PC-9 (cell line): ENCODE measurements at regions not wholly inside any gene's neighbourhood (a gene's known extent, or its start where the extent isn't known, plus 50 kb on each side); places are given as distances from the start of the nearest gene placed in this dataset.

Experiments used
- BruUV-seq: library from RNA; stranded (reverse); fragments of 400-500 nt; replicated peaks from 2 replicates; lab custom pipeline; 2021; lab: Mats Ljungman, UMichigan
- CTCF ChIA-PET: fragments of 300-600 bp; sonication (Branson Sonifier 250); formaldehyde crosslinking; loops from one replicate; lab custom pipeline; 2022; ENCODE audit warnings: antibody characterized with exemption; lab: Charles Lee
- POLR2A ChIA-PET: fragments of 300-600 bp; sonication (Branson Sonifier 250); formaldehyde crosslinking; loops from one replicate; lab custom pipeline; 2022; ENCODE audit warnings: antibody characterized with exemption; ENCODE audit not compliant: unreplicated experiment; lab: Charles Lee
- DNase-seq, 2 experiments: peaks; one replicate each; pipeline versions ENCODE4 v3.0.0 to v3.0.0-alpha.2; 2015 to 2022; ENCODE audit warnings: mixed read lengths in 1 of 2
- H2AFZ ChIP-seq: fragments of 200-600 bp; sonication (generic); 2 replicates; pipeline ENCODE4 v1.8.1; 2017; ENCODE audit warnings: antibody characterized with exemption
- H3F3A ChIP-seq: fragments of 200-600 bp; sonication (generic); 2 replicates; pipeline ENCODE4 v1.8.1; 2017; ENCODE audit warnings: antibody characterized with exemption, mild to moderate bottlenecking, low read depth; ENCODE audit not compliant: insufficient read depth
- H3K27ac ChIP-seq: fragments of 200-600 bp; sonication (generic); 2 replicates; pipeline ENCODE4 v1.6.1; 2016; ENCODE audit warnings: mixed run types
- H3K27me3 ChIP-seq: fragments of 200-600 bp; sonication (generic); 2 replicates; pipeline ENCODE4 v1.6.1; 2016; ENCODE audit warnings: low read depth, mixed run types; ENCODE audit not compliant: insufficient read depth
- H3K36me3 ChIP-seq: fragments of 200-600 bp; sonication (generic); 2 replicates; pipeline ENCODE4 v1.6.1; 2016; ENCODE audit warnings: low read depth, mixed run types
- H3K4me1 ChIP-seq: fragments of 200-600 bp; sonication (generic); replicated peaks from 2 replicates; pipeline ENCODE4 v1.6.1; 2016; ENCODE audit warnings: mixed run types; ENCODE audit not compliant: insufficient read depth
- H3K4me2 ChIP-seq: fragments of 200-600 bp; sonication (generic); 2 replicates; pipeline ENCODE4 v1.6.1; 2017; ENCODE audit warnings: mixed run types
- H3K4me3 ChIP-seq: fragments of 200-600 bp; sonication (generic); 2 replicates; pipeline ENCODE4 v1.6.1; 2016; ENCODE audit warnings: mixed run types
- H3K79me2 ChIP-seq: fragments of 200-600 bp; sonication (generic); 2 replicates; pipeline ENCODE4 v1.6.1; 2017; ENCODE audit warnings: low read depth, mixed run types
- H3K9me2 ChIP-seq: fragments of 200-600 bp; sonication (generic); 2 replicates; pipeline ENCODE4 v1.8.1; 2017; ENCODE audit warnings: mild to moderate bottlenecking; ENCODE audit not compliant: insufficient read depth
- H3K9me3 ChIP-seq: fragments of 200-600 bp; sonication (generic); 2 replicates; pipeline ENCODE4 v1.8.1; 2016; ENCODE audit warnings: low read depth; ENCODE audit not compliant: insufficient read depth
- H4K20me1 ChIP-seq: fragments of 200-600 bp; sonication (generic); 2 replicates; pipeline ENCODE4 v1.8.1; 2017; ENCODE audit not compliant: insufficient read depth
- EZH2 ChIP-seq: fragments of 200-600 bp; sonication (generic); IDR thresholded peaks from 2 replicates; pipeline ENCODE4 v1.8.0; 2017; ENCODE audit warnings: antibody characterized with exemption, low read depth
- intact Hi-C: fragments of 100-400 bp; cut with micrococcal nuclease; formaldehyde crosslinking; loops from one replicate; pipeline ENCODE4 v1.10.0; 2022; ENCODE audit not compliant: unreplicated experiment
- TF ChIP-seq, protein P1 (sequence below): fragments of 200-600 bp; sonication (generic); conservative IDR thresholded peaks from 2 replicates; pipeline ENCODE4 v1.6.1; 2017; ENCODE audit warnings: mixed run types, antibody characterized with exemption, mild to moderate bottlenecking, moderate library complexity

DNA sequence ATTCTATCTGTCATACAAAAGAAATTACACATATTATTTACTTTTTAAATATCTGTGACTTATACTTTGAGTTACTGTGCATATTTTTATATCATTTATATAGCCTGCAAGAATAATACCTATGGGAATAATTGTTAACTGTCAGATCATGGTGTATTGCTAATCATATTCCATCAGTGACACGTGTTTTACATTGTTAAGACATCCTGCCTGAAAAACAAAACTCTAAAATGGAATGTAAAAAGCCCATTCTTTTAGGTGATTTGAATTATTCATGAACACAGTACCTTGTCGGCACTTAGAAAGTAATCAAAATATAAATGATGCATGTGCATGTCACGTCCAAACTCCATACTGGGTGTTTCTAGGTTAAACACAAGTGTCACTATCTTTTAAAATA, 533.8 kb upstream of the PCDH9 start:
- TF ChIP-seq EZH2 = no peak
- TF ChIP-seq, protein P1, sequence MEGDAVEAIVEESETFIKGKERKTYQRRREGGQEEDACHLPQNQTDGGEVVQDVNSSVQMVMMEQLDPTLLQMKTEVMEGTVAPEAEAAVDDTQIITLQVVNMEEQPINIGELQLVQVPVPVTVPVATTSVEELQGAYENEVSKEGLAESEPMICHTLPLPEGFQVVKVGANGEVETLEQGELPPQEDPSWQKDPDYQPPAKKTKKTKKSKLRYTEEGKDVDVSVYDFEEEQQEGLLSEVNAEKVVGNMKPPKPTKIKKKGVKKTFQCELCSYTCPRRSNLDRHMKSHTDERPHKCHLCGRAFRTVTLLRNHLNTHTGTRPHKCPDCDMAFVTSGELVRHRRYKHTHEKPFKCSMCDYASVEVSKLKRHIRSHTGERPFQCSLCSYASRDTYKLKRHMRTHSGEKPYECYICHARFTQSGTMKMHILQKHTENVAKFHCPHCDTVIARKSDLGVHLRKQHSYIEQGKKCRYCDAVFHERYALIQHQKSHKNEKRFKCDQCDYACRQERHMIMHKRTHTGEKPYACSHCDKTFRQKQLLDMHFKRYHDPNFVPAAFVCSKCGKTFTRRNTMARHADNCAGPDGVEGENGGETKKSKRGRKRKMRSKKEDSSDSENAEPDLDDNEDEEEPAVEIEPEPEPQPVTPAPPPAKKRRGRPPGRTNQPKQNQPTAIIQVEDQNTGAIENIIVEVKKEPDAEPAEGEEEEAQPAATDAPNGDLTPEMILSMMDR = no peak
- H3K79me2 ChIP-seq = no peaks in the 10 kb centered on the region
- ChIA-PET POLR2A (no interaction called here), CTCF (no interaction called here)
- no peaks in the 10 kb centered on the region for H3K4me1 ChIP-seq
- no peaks in the 10 kb centered on the region for H4K20me1 ChIP-seq
- DNase-seq = no peak
- intact Hi-C loops = no loop called here
- H3K27me3 ChIP-seq = no peaks in the 10 kb centered on the region
- no peak overlapping the region for H3K27ac ChIP-seq
- H3K9me3 ChIP-seq = no peaks in the 10 kb centered on the region
- H3K4me2 ChIP-seq = no peak overlapping the region
- no peak overlapping the region for H3K4me3 ChIP-seq
- no peaks in the 10 kb centered on the region for H3K36me3 ChIP-seq
- no peaks in the 10 kb centered on the region for H3K9me2 ChIP-seq
- H3F3A ChIP-seq = no peaks in the 10 kb centered on the region
- H2AFZ ChIP-seq = no peak overlapping the region
- no TSS peak for BruUV-seq

DNA sequence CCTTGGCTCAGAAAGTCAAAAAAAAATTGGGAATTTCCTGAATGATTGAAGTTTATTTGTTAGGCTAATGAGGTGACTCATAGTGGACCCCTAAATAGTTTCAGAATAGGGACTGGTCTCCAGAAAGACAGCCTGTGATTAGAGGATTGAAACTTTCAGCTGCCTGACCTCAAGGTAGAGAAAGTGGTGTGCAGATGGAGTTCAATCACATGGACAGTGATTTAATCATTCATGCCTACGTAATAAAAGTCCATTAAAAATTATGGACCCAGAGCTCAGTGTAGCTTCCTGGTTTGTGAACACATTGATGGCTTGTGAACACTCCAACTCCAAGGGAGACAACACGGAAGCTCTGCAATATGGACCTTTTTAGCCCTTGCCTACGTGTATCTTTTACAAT, 533.2 kb upstream of the PCDH9 start:
- Histone ChIP-seq H4K20me1 (no peaks in the 10 kb centered on the region), H3K79me2 (no peaks in the 10 kb centered on the region), H3K4me2 (no peak overlapping the region), H3K9me2 (no peaks in the 10 kb centered on the region), H3K4me3 (no peak overlapping the region), H3K9me3 (no peaks in the 10 kb centered on the region), H3K36me3 (no peaks in the 10 kb centered on the region), H3K4me1 (no peaks in the 10 kb centered on the region), H2AFZ (no peak overlapping the region), H3K27ac (no peak overlapping the region), H3F3A (no peaks in the 10 kb centered on the region), H3K27me3 (no peaks in the 10 kb centered on the region)
- DNase-seq = no peak
- TF ChIP-seq, protein P1 = no peak
- TF ChIP-seq EZH2 = no peak
- ChIA-PET POLR2A (no interaction called here), CTCF (no interaction called here)
- intact Hi-C loops = no loop called here
- BruUV-seq = no TSS peak

GRCh38 chr13:67758975-67759374, 528.8 kb upstream of the PCDH9 start:
- Histone ChIP-seq H4K20me1 (no peaks in the 10 kb centered on the region), H3K79me2 (no peaks in the 10 kb centered on the region), H3K36me3 (no peaks in the 10 kb centered on the region), H3K27me3 (no peaks in the 10 kb centered on the region), H3K9me2 (no peaks in the 10 kb centered on the region), H3K9me3 (no peaks in the 10 kb centered on the region), H3F3A (no peaks in the 10 kb centered on the region), H3K4me1 (no peaks in the 10 kb centered on the region), H3K4me2 (no peak overlapping the region), H3K27ac (no peak overlapping the region), H3K4me3 (no peak overlapping the region), H2AFZ (no peak overlapping the region)
- intact Hi-C loops = no loop called here
- BruUV-seq = no TSS peak
- no peak for DNase-seq
- POLR2A ChIA-PET = no interaction called here
- CTCF ChIA-PET = no interaction called here
- TF ChIP-seq, protein P1 = no peak
- TF ChIP-seq EZH2 = no peak
